Effector memory CD8-positive, alpha-beta T cell (primary cell): ENCODE measurements at regions not wholly inside any gene's neighbourhood (a gene's known extent, or its start where the extent isn't known, plus 50 kb on each side); places are given as distances from the start of the nearest gene placed in this dataset.

Experiments used
- ATAC-seq: fragments of 150-1000 bp; cut with Tn5 transposase; replicated peaks from 2 replicates; pipeline ENCODE4 v1.10.0; 2021; ENCODE audit warnings: mild to moderate bottlenecking, moderate library complexity
- DNase-seq, 3 experiments: peaks; one replicate each; pipeline ENCODE4 v3.0.0; 2021
- H3K27ac Mint-ChIP-seq, 2 donors: one replicate each; pipeline ENCODE4 v1.8.0; 2022; ENCODE audit warnings: mild to moderate bottlenecking in 2 of 2, mixed read lengths in 2 of 2, moderate library complexity in 2 of 2
- H3K27me3 Mint-ChIP-seq, 2 donors: one replicate each; pipeline ENCODE4 v1.8.0; 2022; ENCODE audit warnings: mixed read lengths in 2 of 2
- H3K36me3 Mint-ChIP-seq: one replicate; pipeline ENCODE4 v1.8.0; 2022; ENCODE audit warnings: mild to moderate bottlenecking, moderate library complexity, mixed read lengths; ENCODE audit not compliant: insufficient read depth
- H3K4me1 Mint-ChIP-seq, 2 donors: one replicate each; pipeline ENCODE4 v1.8.0; 2022; ENCODE audit warnings: low read depth in 2 of 2, mixed read lengths in 2 of 2
- H3K4me3 Mint-ChIP-seq, 2 donors: one replicate each; pipeline ENCODE4 v1.8.0; 2022; ENCODE audit warnings: mild to moderate bottlenecking in 2 of 2, mixed read lengths in 2 of 2, moderate library complexity in 2 of 2
- H3K9me3 Mint-ChIP-seq, 2 donors: one replicate each; pipeline ENCODE4 v1.8.0; 2022; ENCODE audit warnings: mixed read lengths in 2 of 2

DNA sequence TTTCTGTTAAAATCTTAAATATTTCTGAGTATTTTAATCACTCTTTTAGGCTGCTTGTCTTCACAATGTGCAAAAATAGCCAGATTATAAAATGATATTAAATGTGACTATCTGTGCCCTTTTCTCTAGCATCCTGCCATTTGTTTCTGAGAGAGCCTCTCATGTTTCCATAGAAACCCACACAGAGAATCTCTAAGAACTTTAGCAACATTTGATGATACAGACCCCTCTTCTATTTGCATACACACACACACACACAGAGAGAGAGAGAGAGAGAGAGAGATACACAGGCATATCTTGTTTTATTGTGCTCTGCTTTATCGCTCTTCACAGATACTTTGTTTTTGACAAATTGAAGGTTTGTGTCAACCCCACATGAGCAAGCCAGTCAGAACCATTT lies 134.5 kb upstream of the DDX18 start:
- H3K36me3 Mint-ChIP-seq = no peaks in the 10 kb centered on the region
- DNase-seq = no peak
- no peak overlapping the region for H3K4me3 Mint-ChIP-seq
- H3K27ac Mint-ChIP-seq = no peak overlapping the region
- H3K4me1 Mint-ChIP-seq = no peaks in the 10 kb centered on the region
- no peaks in the 10 kb centered on the region for H3K27me3 Mint-ChIP-seq
- no peak for ATAC-seq
- H3K9me3 Mint-ChIP-seq = no peaks in the 10 kb centered on the region

DNA sequence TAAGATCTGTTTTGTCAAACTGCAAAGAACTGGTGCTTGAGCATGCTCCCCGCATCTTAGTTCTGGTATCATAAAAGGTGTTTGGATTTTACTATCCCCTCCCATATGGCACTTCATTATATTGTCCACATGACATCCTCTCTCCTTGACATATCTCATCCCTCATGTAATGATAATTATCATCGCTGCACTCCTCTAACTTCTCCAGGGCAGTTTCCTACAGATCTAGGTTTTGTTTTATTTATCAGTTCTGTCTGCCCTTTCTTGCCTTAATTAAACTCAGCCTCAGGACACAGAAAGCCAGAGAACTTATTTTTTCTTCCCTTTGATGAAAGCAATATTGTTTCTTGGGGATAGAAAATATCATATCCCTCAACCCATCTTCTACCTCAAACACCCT lies 129.6 kb upstream of the DDX18 start:
- Mint-ChIP-seq H3K36me3 (no peaks in the 10 kb centered on the region), H3K27me3 (no peaks in the 10 kb centered on the region), H3K4me3 (no peak overlapping the region), H3K4me1 (no peaks in the 10 kb centered on the region), H3K9me3 (no peaks in the 10 kb centered on the region), H3K27ac (no peak overlapping the region)
- no peak for ATAC-seq
- no peak for DNase-seq

DNA sequence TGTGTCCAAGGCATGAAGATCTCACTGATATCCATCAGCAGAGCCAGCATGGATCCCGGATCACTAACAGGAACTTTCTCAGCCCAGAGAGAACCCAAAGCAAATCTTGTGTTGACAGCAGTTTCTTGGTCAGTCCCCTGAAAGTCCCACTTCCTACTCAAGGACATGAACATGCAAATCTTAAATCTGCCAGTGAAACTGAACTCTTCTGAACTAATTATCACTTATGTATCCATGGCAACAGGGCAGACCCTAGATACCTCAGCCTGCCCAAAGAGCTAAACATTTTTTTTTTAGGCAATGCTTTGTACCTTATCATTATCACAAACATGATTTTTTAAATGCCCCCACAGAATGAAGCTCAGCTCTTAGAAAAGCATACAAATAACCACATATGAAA lies 127.8 kb upstream of the DDX18 start:
- H3K36me3 Mint-ChIP-seq = no peaks in the 10 kb centered on the region
- H3K9me3 Mint-ChIP-seq = no peaks in the 10 kb centered on the region
- ATAC-seq = no peak
- no peak overlapping the region for H3K4me3 Mint-ChIP-seq
- no peak overlapping the region for H3K27ac Mint-ChIP-seq
- H3K27me3 Mint-ChIP-seq = no peaks in the 10 kb centered on the region
- no peak for DNase-seq
- H3K4me1 Mint-ChIP-seq = no peaks in the 10 kb centered on the region

DNA sequence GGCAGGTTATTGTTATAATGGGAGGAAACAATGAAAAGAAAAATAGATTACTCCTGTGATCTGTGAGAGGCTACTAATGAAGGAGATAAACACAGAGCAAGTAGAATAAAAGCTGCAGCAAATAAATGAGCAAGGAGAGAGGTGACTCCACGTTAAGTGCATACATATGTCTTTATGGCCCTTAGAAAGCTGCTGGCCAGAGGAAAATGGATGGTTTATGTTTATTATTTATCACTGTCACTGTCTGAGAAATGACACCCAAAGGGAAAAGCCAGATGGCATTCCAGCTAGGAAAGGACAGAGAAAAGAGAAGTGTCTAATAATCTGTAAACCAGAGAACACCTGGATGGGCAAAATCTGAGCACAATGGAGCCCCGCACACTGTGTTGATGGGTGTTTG lies 122.9 kb upstream of the DDX18 start:
- H3K9me3 Mint-ChIP-seq = no peaks in the 10 kb centered on the region
- H3K36me3 Mint-ChIP-seq = no peaks in the 10 kb centered on the region
- ATAC-seq (no peak), DNase-seq (no peak)
- no peak overlapping the region for H3K27ac Mint-ChIP-seq
- peaks cover 0 to 4% of the 10 kb centered on the region in 2 donors for H3K4me1 Mint-ChIP-seq
- H3K4me3 Mint-ChIP-seq = no peak overlapping the region
- no peaks in the 10 kb centered on the region for H3K27me3 Mint-ChIP-seq

DNA sequence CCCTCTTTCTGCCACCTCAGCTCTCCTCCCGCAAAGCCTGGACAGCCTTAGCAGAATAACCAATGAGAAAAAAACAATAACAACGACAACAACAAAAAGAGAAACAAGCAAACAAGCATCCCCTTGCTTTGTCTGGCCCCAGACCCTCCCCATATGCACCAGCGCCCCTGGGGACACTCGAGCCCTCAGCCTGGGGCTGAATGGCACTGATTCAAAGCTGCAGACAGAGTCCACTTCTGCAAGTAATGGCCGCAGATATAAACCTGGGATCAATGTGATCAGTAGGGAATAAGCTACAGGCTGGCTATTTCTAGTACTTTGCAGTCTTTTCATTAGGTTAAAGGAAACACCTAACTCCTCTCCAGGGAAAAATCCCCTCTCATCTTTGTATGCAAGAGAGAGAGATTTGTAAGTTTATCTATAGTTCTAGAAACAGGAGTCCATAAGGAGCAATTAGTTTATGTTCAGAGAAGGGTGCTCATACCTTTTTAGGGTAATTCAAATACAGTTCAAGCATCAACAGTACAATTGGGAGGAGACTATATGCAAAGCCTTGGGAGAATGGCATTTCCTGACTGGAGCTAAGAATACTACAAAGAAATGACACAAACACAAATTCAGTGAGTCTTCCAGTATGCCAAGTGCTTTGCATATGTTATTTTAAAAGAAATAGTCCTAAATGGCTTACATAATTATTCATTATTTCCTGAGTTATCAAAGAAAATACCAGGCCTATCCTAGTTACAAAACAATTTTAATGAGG lies 122.3 kb upstream of the DDX18 start:
- Mint-ChIP-seq H3K27me3 (no peaks in the 10 kb centered on the region), H3K27ac (no peak overlapping the region), H3K4me3 (no peak overlapping the region), H3K4me1 (peaks cover 0 to 4% of the 10 kb centered on the region in 2 donors), H3K36me3 (no peaks in the 10 kb centered on the region), H3K9me3 (no peaks in the 10 kb centered on the region)
- no peak for DNase-seq
- ATAC-seq = no peak

DNA sequence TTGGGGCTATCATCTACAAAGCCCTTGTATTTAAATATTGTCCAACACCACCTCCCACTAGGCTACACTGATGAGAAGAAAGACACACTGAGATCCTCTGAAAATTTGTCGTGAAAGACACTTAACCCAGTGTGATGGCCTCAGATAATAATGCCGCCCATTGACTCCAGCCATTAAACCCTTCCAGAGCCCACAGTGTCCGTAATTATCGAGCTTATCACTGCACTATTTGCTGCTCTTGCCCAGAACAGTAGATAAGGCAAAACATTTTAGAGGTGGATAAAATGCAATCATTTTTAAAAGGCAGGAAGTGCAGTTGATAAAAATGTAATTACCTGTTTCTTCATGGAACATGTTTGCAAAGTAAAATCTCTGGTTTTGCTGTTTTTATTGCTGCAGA lies 121.3 kb upstream of the DDX18 start:
- no peaks in the 10 kb centered on the region for H3K9me3 Mint-ChIP-seq
- no peak for ATAC-seq
- no peak overlapping the region for H3K27ac Mint-ChIP-seq
- no peak for DNase-seq
- no peak overlapping the region for H3K4me3 Mint-ChIP-seq
- no peaks in the 10 kb centered on the region for H3K27me3 Mint-ChIP-seq
- peaks cover 0 to 4% of the 10 kb centered on the region in 2 donors for H3K4me1 Mint-ChIP-seq
- H3K36me3 Mint-ChIP-seq = no peaks in the 10 kb centered on the region

DNA sequence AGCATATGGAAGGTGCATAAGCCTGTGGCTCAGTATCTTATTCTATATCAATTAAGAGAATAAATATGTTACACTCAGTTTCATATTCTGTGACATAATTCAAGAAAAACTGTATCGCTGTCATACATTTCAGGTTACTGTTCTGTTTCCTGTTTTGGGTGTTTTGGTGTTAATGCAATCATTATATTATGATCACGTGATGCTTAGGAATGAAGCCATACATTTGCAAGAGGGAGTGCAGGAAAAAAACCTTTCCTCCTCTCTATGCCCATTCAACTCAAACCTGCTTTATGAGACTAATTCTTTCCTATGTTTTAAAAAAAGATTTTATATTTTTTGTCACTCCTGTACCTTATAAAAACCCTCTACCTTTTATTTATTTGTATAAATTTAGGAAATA lies 120.8 kb upstream of the DDX18 start:
- no peaks in the 10 kb centered on the region for H3K9me3 Mint-ChIP-seq
- no peaks in the 10 kb centered on the region for H3K36me3 Mint-ChIP-seq
- DNase-seq (no peak), ATAC-seq (no peak)
- peaks cover 0 to 4% of the 10 kb centered on the region in 2 donors for H3K4me1 Mint-ChIP-seq
- H3K27ac Mint-ChIP-seq = no peak overlapping the region
- H3K27me3 Mint-ChIP-seq = no peaks in the 10 kb centered on the region
- no peak overlapping the region for H3K4me3 Mint-ChIP-seq

DNA sequence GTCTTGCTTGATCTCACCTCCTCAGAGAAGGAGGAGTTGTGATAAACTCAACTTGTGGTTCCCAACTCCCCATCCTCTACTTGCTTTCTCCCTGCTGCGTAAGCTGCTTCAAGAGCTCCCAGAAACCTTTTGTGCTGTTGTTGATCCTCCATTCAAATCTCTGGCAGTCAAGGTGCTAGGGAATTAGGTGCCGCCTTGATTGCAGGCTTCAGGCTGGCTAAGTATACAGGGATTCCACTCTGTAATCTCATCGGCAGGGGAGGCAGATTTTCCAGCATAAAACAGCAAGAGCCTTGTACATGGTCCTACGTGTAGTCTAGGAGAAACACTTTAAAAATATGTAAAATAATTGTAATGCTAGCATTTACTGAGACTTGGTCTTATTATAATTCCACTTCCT lies 116.2 kb upstream of the DDX18 start:
- Mint-ChIP-seq H3K27me3 (no peaks in the 10 kb centered on the region), H3K36me3 (no peaks in the 10 kb centered on the region), H3K9me3 (no peaks in the 10 kb centered on the region), H3K27ac (no peak overlapping the region), H3K4me3 (no peak overlapping the region), H3K4me1 (no peaks in the 10 kb centered on the region)
- DNase-seq = no peak
- ATAC-seq = no peak

DNA sequence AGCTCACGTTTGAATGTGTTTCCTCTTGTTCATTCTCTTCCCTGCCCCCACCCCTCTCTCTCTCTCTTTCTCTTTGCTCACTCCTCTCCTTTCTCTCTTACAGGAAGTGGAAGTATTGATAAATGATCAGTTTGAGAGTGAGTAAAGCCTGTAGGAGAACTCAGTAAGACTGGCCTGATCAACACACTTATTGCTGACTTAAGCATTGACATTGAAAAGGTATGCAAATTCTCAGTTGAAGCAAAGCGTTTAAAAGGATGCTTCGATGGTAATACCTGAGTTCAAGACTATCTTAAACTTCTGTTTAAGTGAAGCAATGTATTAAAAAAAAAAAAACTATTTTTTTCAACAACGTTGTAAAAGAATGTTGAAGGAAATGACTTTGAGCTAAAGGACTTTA lies 115.7 kb upstream of the DDX18 start:
- DNase-seq = no peak
- no peak for ATAC-seq
- H3K4me3 Mint-ChIP-seq = no peak overlapping the region
- H3K27me3 Mint-ChIP-seq = no peaks in the 10 kb centered on the region
- no peaks in the 10 kb centered on the region for H3K36me3 Mint-ChIP-seq
- no peaks in the 10 kb centered on the region for H3K9me3 Mint-ChIP-seq
- no peaks in the 10 kb centered on the region for H3K4me1 Mint-ChIP-seq
- H3K27ac Mint-ChIP-seq = no peak overlapping the region

DNA sequence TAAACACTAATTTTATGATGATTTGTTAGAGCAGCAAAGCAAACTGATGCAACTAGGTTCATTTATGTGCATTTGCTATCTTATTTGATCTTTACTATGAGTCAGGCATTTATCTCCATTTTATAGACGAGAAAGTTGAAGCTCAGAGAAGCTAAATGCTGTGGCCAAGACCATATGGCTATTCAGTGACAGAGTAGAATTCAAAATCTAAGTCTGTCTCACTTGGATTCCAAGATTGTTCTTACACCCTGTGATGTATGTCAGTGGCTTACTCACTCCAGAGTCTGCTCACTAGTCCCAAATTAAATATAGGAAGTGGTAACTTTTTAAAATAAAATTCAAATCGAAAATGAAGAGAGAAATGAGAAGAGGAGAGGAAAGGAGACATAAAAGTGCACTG lies 114.0 kb upstream of the DDX18 start:
- Mint-ChIP-seq H3K4me1 (no peaks in the 10 kb centered on the region), H3K4me3 (no peak overlapping the region), H3K9me3 (no peaks in the 10 kb centered on the region), H3K27ac (no peak overlapping the region), H3K36me3 (no peaks in the 10 kb centered on the region), H3K27me3 (no peaks in the 10 kb centered on the region)
- ATAC-seq (no peak), DNase-seq (no peak)

DNA sequence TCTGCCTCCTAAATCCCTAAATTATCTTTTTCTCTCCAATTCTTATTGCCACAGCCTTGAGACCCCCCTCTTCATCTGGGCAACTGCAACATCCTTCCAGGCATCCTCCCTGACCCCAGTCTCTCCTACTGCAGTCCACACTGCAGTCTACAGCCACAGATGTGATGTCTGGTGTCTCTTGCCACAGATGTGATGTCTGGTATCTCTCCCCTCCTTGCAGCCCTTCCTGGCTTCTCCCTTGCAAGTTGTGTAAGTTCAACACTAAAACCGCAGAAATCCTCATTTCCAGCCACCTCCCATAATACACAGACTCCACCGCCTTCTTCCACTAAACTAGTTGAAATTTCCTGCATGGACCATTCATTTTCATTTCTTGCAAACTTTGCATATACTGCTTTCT lies 113.1 kb upstream of the DDX18 start:
- H3K9me3 Mint-ChIP-seq = no peaks in the 10 kb centered on the region
- no peak overlapping the region for H3K4me3 Mint-ChIP-seq
- no peak overlapping the region for H3K27ac Mint-ChIP-seq
- no peaks in the 10 kb centered on the region for H3K27me3 Mint-ChIP-seq
- no peak for ATAC-seq
- DNase-seq = no peak
- H3K4me1 Mint-ChIP-seq = no peaks in the 10 kb centered on the region
- H3K36me3 Mint-ChIP-seq = no peaks in the 10 kb centered on the region

DNA sequence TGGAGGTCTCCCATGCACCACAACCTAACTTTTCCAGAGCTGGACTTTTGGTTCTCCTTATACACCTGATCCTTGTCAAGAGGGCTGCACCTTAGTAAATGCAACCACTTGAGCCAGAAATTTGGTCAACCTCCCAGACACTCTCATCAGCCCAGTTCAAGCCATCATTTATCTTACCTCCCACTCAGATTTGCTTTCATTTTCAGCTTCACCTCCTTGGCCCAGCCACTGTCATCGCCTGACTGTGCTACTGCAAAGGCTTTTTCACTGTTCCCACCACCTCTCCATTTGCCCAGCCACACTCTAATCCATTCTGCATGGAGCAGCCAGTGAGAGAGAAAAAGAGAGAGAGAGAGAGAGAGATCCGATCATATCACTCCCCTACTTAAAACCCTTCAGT lies 112.4 kb upstream of the DDX18 start:
- H3K27ac Mint-ChIP-seq = no peak overlapping the region
- DNase-seq (no peak), ATAC-seq (no peak)
- H3K4me3 Mint-ChIP-seq = no peak overlapping the region
- no peaks in the 10 kb centered on the region for H3K4me1 Mint-ChIP-seq
- H3K36me3 Mint-ChIP-seq = no peaks in the 10 kb centered on the region
- no peaks in the 10 kb centered on the region for H3K27me3 Mint-ChIP-seq
- H3K9me3 Mint-ChIP-seq = no peaks in the 10 kb centered on the region

DNA sequence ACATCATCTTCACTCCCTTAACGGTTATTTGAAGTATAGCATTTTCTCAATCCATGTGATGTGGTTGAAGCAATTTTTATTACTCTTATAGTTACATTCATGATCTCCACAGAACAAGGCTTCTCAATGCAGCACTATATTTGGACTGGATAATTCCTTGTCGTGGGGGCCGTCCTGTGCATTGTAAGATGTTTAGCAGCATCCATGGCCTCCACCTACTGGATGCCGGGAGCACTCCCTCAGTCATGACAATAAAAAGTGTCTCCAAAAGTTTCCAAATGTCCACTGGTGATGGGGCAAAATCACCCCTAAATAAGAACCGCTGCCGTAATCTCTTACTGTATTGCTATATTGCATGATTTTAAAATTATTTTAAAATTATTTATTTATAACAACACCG lies 110.6 kb upstream of the DDX18 start:
- H3K4me1 Mint-ChIP-seq = no peaks in the 10 kb centered on the region
- ATAC-seq = no peak
- H3K9me3 Mint-ChIP-seq = no peaks in the 10 kb centered on the region
- no peak overlapping the region for H3K4me3 Mint-ChIP-seq
- H3K27me3 Mint-ChIP-seq = no peaks in the 10 kb centered on the region
- no peak overlapping the region for H3K27ac Mint-ChIP-seq
- no peaks in the 10 kb centered on the region for H3K36me3 Mint-ChIP-seq
- no peak for DNase-seq

DNA sequence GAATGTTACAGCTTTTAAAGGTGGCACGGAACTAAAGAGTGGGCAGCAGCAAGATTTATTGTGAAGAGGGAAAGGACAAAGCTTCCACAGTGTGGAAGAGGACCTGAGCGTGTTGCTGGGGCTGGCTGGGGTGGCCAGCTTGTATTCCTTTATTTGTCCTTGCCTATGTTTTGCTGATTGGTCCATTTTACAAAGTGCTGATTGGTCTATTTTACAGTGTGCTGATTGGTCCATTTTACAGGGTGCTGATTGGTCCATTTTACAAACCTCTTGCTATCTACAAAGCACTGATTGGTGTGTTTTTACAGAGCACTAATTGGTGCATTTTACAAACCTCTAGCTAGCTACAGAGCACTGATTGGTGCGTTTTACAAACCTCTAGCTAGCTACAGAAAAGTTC lies 109.7 kb upstream of the DDX18 start:
- no peak overlapping the region for H3K4me3 Mint-ChIP-seq
- DNase-seq (no peak), ATAC-seq (no peak)
- no peak overlapping the region for H3K27ac Mint-ChIP-seq
- no peaks in the 10 kb centered on the region for H3K9me3 Mint-ChIP-seq
- no peaks in the 10 kb centered on the region for H3K36me3 Mint-ChIP-seq
- no peaks in the 10 kb centered on the region for H3K4me1 Mint-ChIP-seq
- no peaks in the 10 kb centered on the region for H3K27me3 Mint-ChIP-seq

DNA sequence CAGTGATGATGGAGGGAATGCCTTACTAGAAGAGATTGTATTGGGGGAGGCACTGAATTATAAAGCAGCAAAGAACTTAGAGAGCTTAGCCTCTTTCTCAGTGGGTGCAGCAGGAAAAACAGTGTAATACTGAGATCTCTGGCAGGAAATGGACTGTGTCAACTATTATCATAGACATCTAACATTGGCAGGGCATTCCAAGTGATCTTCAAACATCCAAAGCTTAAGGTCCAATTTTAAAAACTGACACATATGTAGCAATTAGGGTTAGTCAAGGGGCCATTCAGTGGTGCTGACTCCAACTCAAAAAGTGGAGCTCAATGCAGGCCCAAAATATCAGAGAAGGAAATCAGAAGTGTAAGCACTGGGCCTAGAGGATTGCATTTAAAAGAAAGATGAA lies 106.6 kb upstream of the DDX18 start:
- ATAC-seq (no peak), DNase-seq (no peak)
- Mint-ChIP-seq H3K27me3 (no peaks in the 10 kb centered on the region), H3K36me3 (no peaks in the 10 kb centered on the region), H3K27ac (no peak overlapping the region), H3K9me3 (peaks cover 4 to 5% of the 10 kb centered on the region in 2 donors), H3K4me3 (no peak overlapping the region), H3K4me1 (no peaks in the 10 kb centered on the region)
